ENCODE measurements at regions not wholly inside any gene's neighbourhood (a gene's known extent, or its start where the extent isn't known, plus 50 kb on each side); places are given as distances from the start of the nearest gene placed in this dataset.

- intact Hi-C loops (cut with micrococcal nuclease; ENCODE audit: unreplicated experiment), result no loop called here
- no peak for TF ChIP-seq CTCF (conservative IDR thresholded peaks at IDR 0.05; ENCODE audit: low read depth, low read length)
- TF ChIP-seq EZH2 (IDR thresholded peaks at IDR 0.05; ENCODE audit: borderline replicate concordance, low read depth, low read length, poor library complexity, severe bottlenecking), result no peak
- no peaks in the 10 kb centered on the region for H3K27me3 ChIP-seq (replicated peaks; ENCODE audit: insufficient read depth, low read depth, low read length, poor library complexity)
These were observed 147.2 kb upstream of the SLC1A4 start for GRCh38 chr2:64842030-64842429.

GRCh38 chr2:64844087-64844486 is 145.1 kb upstream of the SLC1A4 start:
- Histone ChIP-seq H3K4me3 (ENCODE audit: low read depth, low read length, poor library complexity, severe bottlenecking) (no peak overlapping the region), H3K9me3 (ENCODE audit: low read depth, low read length, poor library complexity, severe bottlenecking) (no peaks in the 10 kb centered on the region), H3K36me3 (ENCODE audit: insufficient read depth, low read length, poor library complexity, severe bottlenecking) (no peaks in the 10 kb centered on the region), H3K27ac (ENCODE audit: low read depth, low read length, poor library complexity, severe bottlenecking) (no peak overlapping the region), H3K4me1 (ENCODE audit: insufficient read depth, low read length, poor library complexity, severe bottlenecking) (no peaks in the 10 kb centered on the region), H3K27me3 (replicated peaks; ENCODE audit: insufficient read depth, low read depth, low read length, poor library complexity) (no peaks in the 10 kb centered on the region)
- CTCF ChIA-PET, result no interaction called here
- no peak for DNase-seq (ENCODE audit: low spot score)
- TF ChIP-seq CTCF (conservative IDR thresholded peaks at IDR 0.05; ENCODE audit: low read depth, low read length) (no peak), EZH2 (IDR thresholded peaks at IDR 0.05; ENCODE audit: borderline replicate concordance, low read depth, low read length, poor library complexity, severe bottlenecking) (no peak)
- POLR2A ChIA-PET (ENCODE audit: low non-redundant PET), result no interaction called here
- intact Hi-C loops (cut with micrococcal nuclease; ENCODE audit: unreplicated experiment), result no loop called here
- no TSS peak for BruUV-seq (replicated peaks)

More at GRCh38 chr2:64842030-64842429, 147.2 kb upstream of the SLC1A4 start:
- Histone ChIP-seq H3K4me3 (ENCODE audit: low read depth, low read length, poor library complexity, severe bottlenecking) (no peak overlapping the region), H3K36me3 (ENCODE audit: insufficient read depth, low read length, poor library complexity, severe bottlenecking) (no peaks in the 10 kb centered on the region), H3K4me1 (ENCODE audit: insufficient read depth, low read length, poor library complexity, severe bottlenecking) (no peaks in the 10 kb centered on the region), H3K9me3 (ENCODE audit: low read depth, low read length, poor library complexity, severe bottlenecking) (no peaks in the 10 kb centered on the region), H3K27ac (ENCODE audit: low read depth, low read length, poor library complexity, severe bottlenecking) (no peak overlapping the region)
- no TSS peak for BruUV-seq (replicated peaks)
- ChIA-PET POLR2A (ENCODE audit: low non-redundant PET) (no interaction called here), CTCF (no interaction called here)
- DNase-seq (ENCODE audit: low spot score), result no peak

GRCh38 chr2:64845273-64845905 is 143.8 kb upstream of the SLC1A4 start:
- ChIA-PET POLR2A (ENCODE audit: low non-redundant PET) (no interaction called here), CTCF (no interaction called here)

More at GRCh38 chr2:64845273-64845905, 143.8 kb upstream of the SLC1A4 start:
- Histone ChIP-seq H3K9me3 (ENCODE audit: low read depth, low read length, poor library complexity, severe bottlenecking) (no peaks in the 10 kb centered on the region), H3K36me3 (ENCODE audit: insufficient read depth, low read length, poor library complexity, severe bottlenecking) (no peaks in the 10 kb centered on the region), H3K27me3 (replicated peaks; ENCODE audit: insufficient read depth, low read depth, low read length, poor library complexity) (no peaks in the 10 kb centered on the region), H3K27ac (ENCODE audit: low read depth, low read length, poor library complexity, severe bottlenecking) (no peak overlapping the region), H3K4me1 (ENCODE audit: insufficient read depth, low read length, poor library complexity, severe bottlenecking) (no peaks in the 10 kb centered on the region), H3K4me3 (ENCODE audit: low read depth, low read length, poor library complexity, severe bottlenecking) (no peak overlapping the region)
- no TSS peak for BruUV-seq (replicated peaks)
- intact Hi-C loops (cut with micrococcal nuclease; ENCODE audit: unreplicated experiment), result no loop called here
- DNase-seq (ENCODE audit: low spot score), result no peak
- TF ChIP-seq CTCF (conservative IDR thresholded peaks at IDR 0.05; ENCODE audit: low read depth, low read length), result no peak
- no peak for TF ChIP-seq EZH2 (IDR thresholded peaks at IDR 0.05; ENCODE audit: borderline replicate concordance, low read depth, low read length, poor library complexity, severe bottlenecking)

All from A673 (cell line).